ENCODE measurements at regions not wholly inside any gene's neighbourhood (a gene's known extent, or its start where the extent isn't known, plus 50 kb on each side); places are given as distances from the start of the nearest gene placed in this dataset.
A peak's percentile ranks its signal among the peaks of the same experiment; 100 is the strongest.

DNA sequence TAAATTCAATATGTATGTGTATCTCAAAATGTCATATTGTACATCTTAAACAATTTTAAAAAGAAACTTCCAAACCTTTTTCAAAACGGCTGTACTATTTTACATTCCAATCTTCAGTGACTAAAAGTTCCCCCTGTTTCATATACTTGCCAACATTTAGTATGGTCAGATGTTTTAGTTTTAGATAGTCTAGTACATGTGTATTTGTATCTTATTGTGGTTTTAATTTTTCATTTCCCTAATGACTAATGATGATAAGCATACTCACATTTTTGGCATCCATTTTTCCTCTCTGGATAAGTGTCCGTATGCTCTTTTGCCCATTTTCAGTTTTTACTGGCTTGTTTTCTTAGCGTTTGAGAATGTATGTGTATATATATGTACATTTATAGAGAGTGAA, 212.2 kb upstream of the MAGEB18 start:
- DNase-seq (ENCODE audit: low read depth): no peak
- H3K4me3 ChIP-seq (ENCODE audit: low read depth, low read length): no peak overlapping the region
- TF ChIP-seq, protein P1, sequence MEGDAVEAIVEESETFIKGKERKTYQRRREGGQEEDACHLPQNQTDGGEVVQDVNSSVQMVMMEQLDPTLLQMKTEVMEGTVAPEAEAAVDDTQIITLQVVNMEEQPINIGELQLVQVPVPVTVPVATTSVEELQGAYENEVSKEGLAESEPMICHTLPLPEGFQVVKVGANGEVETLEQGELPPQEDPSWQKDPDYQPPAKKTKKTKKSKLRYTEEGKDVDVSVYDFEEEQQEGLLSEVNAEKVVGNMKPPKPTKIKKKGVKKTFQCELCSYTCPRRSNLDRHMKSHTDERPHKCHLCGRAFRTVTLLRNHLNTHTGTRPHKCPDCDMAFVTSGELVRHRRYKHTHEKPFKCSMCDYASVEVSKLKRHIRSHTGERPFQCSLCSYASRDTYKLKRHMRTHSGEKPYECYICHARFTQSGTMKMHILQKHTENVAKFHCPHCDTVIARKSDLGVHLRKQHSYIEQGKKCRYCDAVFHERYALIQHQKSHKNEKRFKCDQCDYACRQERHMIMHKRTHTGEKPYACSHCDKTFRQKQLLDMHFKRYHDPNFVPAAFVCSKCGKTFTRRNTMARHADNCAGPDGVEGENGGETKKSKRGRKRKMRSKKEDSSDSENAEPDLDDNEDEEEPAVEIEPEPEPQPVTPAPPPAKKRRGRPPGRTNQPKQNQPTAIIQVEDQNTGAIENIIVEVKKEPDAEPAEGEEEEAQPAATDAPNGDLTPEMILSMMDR (IDR thresholded peaks at IDR 0.05; ENCODE audit: low read depth, low read length, missing control alignments): no peak

DNA sequence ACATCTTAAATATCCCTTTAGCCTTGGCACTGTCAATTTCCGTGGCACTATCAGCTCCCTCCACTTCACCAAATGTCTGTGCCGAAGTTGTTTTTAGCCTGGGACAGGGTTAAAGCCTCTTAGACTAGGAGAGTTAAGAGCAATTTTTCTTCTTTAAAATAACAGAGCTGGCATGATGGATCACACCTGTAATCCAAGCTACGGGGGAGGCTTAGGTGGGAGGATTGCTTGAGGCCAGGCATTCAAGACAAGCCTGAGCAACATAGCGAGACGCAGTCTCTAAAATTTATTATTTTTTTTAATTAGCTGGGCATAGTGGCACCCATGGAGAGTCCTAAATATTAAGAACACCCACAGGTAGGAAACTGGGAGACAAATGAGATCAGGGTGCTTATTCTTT, 209.8 kb upstream of the MAGEB18 start:
- H3K4me3 ChIP-seq (ENCODE audit: low read depth, low read length): no peak overlapping the region
- TF ChIP-seq, protein P1 (IDR thresholded peaks at IDR 0.05; ENCODE audit: low read depth, low read length, missing control alignments): no peak

DNA sequence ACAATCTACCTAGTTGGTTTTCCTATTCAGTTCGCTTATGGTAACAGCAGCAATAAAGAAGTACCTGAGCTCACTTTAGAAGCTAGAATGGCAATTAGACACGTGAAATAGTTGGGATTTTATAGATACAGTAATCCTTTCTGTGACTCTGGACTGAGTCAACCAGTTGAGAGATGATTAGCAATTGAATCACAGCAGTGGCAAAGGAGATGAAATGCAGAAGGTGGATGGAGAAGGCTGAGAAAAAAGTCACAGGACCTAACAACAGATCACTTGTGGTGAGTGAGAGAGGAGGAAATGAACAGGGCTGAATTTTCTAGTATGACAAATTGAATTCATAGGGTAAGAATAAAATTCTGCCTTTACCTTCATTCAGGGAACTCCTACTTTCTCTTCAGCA, 197.1 kb upstream of the MAGEB18 start:
- TF ChIP-seq, protein P1 (IDR thresholded peaks at IDR 0.05; ENCODE audit: low read depth, low read length, missing control alignments): no peak
- H3K4me3 ChIP-seq (ENCODE audit: low read depth, low read length): no peak overlapping the region
- no peak for DNase-seq (ENCODE audit: low read depth)

More for the DNA sequence above, 209.8 kb upstream of the MAGEB18 start:
- no peak for DNase-seq (ENCODE audit: low read depth)

DNA sequence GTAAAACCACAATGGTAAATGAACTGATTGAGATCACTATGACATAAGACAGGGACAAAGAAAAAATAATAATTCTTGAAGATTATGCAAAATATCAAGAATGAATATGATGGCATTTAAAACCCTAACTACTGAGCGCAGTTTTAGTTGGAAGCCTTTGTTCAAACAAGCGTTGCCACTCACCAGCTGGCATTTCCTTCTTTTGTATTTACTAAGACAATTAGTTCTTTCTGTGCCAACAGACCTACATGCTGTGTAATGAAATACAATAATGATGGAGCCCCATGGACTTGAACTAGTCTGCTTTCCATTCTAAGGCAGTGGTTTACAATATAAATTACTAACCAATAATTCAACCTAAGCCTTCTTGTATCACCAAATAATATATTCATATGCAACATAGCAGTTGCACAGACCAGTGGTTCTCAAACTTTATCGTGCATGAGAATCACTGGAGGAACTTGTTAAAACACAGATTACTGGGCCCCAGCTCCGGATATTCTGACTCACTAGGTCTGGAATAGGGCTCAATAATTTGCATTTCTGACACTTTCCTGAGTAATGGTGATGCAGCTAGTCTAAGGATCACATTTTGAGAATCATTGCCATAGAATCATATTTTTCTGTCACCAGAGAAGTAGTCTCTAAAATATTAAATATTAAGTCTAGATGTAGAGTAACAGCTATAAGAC, 196.4 kb upstream of the MAGEB18 start:
- H3K4me3 ChIP-seq (ENCODE audit: low read depth, low read length): no peak overlapping the region
- TF ChIP-seq, protein P1 (IDR thresholded peaks at IDR 0.05; ENCODE audit: low read depth, low read length, missing control alignments): no peak
- no peak for DNase-seq (ENCODE audit: low read depth)

DNA sequence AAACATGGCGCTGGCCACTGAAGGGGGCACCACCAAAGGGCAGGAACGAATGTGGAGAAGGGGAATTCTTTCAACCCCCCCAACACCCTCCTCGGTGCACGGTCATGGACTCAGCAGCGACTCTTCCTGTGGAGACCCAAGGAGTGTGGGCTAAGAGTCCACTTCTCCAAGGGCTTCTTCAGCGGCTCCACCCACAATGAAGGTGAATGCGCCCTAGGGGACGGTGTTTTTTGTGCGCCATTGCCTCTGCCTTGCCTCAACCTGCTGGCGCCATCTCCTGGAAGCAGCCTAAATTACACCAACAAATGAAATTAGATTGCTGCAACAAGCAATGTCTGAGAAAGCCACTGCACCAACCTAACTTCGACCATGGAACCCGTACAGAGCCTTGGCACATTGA, 169.2 kb upstream of the MAGEB18 start:
- no peak overlapping the region for H3K4me3 ChIP-seq (ENCODE audit: low read depth, low read length)
- DNase-seq (ENCODE audit: low read depth): no peak
- TF ChIP-seq, protein P1 (IDR thresholded peaks at IDR 0.05; ENCODE audit: low read depth, low read length, missing control alignments): peak; percentile 30

DNA sequence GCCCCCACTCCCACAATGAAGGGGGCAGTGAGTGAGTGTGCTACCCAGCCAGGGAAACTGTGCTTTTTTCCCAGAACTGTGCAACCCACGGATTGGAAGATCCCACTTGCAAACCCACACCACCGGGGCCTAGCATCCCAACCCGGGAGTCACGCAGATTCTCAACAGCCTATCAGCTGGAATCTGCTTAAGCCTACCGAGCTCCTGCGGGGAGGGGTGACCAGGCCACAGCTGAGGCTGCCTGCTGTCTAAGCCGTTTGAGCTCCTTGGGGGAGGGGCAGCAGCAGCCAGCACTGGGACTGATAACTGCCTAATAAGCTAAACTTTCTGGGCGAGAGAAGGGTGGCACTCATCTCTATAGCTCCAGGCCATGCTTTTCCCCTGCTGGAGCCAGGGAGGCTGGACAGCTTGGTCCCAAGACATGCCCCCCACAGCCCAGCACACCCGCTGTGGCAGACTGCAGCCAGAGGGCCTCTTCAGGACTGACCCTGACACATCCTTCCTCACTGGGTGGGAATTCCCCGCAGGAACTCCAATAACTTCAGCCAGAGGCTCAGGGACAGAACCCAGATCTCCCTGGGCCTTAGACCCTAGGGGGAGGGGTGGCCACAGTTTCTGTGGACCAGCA, 161.3 kb upstream of the MAGEB18 start:
- no peak overlapping the region for H3K4me3 ChIP-seq (ENCODE audit: low read depth, low read length)
- TF ChIP-seq, protein P1 (IDR thresholded peaks at IDR 0.05; ENCODE audit: low read depth, low read length, missing control alignments): no peak
- no peak for DNase-seq (ENCODE audit: low read depth)

DNA sequence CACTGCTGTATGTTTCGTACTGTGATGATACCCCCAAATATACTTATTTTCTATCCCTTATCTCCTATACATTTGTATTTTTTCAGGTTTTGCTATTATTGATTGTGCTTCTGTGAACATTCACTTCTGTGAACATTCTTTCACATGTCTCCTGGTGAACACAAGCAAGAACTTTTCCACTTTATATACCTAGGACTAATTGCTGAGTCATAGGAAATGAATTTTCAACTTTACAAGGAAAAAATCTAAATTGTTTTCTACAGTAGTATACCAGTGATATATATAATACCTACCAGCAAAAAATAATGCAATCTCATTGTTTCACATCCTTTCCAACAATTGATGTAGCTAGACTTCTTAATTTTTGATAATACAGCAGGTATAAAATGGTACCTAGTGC, 139.5 kb upstream of the MAGEB18 start:
- no peak overlapping the region for H3K4me3 ChIP-seq (ENCODE audit: low read depth, low read length)
- no peak for DNase-seq (ENCODE audit: low read depth)
- TF ChIP-seq, protein P1 (IDR thresholded peaks at IDR 0.05; ENCODE audit: low read depth, low read length, missing control alignments): no peak

All from GM12864 (cell line).